GM12864 (cell line): ENCODE measurements at regions not wholly inside any gene's neighbourhood (a gene's known extent, or its start where the extent isn't known, plus 50 kb on each side); places are given as distances from the start of the nearest gene placed in this dataset.

Experiments
- DNase-seq: peaks from one replicate; pipeline ENCODE4 v3.0.0-alpha.2; 2011; ENCODE audit warnings: low read depth
- H3K4me3 ChIP-seq: 2 replicates; pipeline ENCODE4 v1.5.1; 2011; ENCODE audit warnings: mild to moderate bottlenecking, low read depth, low read length, control low read depth
- TF ChIP-seq, protein P1 (sequence below): IDR thresholded peaks from 2 replicates; pipeline ENCODE4 v1.5.1; 2011; ENCODE audit warnings: low read depth, mild to moderate bottlenecking, moderate library complexity, low read length, control low read depth, inconsistent platforms; ENCODE audit errors: missing control alignments

DNA sequence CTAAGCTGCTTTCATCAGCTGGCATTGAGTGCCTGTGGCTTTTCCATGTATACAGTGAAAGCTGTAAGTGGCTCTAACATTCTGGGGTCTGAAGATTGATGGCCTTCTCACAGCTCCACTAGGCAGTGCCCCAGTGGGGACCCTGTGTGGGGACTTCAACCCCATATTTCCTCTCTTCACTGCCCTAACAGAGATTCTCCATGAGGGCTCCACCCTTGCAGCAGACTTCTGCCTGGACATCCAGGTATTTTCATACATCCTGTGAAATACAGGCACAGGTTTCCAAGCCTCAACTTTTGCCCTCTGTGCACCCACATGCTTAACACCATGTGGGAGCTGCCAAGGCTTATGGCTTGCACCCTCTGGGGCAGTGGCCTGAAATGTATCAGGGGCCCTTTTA is 188.2 kb upstream of the SYT4 start:
- TF ChIP-seq, protein P1, sequence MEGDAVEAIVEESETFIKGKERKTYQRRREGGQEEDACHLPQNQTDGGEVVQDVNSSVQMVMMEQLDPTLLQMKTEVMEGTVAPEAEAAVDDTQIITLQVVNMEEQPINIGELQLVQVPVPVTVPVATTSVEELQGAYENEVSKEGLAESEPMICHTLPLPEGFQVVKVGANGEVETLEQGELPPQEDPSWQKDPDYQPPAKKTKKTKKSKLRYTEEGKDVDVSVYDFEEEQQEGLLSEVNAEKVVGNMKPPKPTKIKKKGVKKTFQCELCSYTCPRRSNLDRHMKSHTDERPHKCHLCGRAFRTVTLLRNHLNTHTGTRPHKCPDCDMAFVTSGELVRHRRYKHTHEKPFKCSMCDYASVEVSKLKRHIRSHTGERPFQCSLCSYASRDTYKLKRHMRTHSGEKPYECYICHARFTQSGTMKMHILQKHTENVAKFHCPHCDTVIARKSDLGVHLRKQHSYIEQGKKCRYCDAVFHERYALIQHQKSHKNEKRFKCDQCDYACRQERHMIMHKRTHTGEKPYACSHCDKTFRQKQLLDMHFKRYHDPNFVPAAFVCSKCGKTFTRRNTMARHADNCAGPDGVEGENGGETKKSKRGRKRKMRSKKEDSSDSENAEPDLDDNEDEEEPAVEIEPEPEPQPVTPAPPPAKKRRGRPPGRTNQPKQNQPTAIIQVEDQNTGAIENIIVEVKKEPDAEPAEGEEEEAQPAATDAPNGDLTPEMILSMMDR: no peak
- H3K4me3 ChIP-seq: no peak overlapping the region

DNA sequence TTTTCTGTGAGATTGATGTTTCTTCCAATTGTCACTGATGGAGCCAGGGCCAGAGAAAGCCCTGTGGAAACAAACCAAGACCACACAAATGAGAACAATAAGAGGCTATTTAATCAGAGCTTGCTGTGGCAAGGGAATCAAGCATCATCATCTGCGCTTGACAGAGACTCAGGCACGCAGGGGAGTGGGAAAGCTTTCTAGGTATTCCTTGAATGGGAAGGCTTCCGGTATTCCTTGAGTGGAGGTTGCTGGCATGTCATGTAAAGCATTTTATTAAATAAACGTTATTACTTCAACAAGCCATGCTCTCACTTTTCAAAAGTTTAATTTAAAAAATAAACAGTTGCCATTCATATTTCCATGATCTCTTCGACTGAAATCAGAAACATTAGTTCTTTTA is 194.6 kb upstream of the SYT4 start:
- TF ChIP-seq, protein P1: no peak
- no peak overlapping the region for H3K4me3 ChIP-seq
- no peak for DNase-seq

More for the DNA sequence above, 188.2 kb upstream of the SYT4 start:
- DNase-seq: no peak

DNA sequence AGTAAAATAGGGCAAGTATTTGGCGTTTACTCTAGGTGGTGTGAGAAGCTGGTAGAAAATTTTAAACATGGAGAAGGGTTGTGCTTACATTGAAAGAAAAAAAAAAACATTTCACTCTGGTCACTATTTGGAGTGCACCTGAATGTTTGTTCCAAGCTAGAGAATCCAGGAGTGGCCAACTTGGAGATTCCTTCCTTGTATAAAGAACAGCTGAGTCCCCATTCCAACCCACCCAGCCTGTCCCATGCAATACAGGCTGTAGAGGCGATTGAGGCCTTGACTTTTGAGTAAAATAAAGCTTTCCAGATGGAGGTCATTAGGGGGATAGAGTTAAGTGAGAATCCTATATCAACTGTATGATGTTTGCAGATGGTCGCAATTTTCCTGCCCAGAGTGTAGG is 203.8 kb upstream of the SYT4 start:
- no peak for DNase-seq
- TF ChIP-seq, protein P1: no peak
- H3K4me3 ChIP-seq: no peak overlapping the region

DNA sequence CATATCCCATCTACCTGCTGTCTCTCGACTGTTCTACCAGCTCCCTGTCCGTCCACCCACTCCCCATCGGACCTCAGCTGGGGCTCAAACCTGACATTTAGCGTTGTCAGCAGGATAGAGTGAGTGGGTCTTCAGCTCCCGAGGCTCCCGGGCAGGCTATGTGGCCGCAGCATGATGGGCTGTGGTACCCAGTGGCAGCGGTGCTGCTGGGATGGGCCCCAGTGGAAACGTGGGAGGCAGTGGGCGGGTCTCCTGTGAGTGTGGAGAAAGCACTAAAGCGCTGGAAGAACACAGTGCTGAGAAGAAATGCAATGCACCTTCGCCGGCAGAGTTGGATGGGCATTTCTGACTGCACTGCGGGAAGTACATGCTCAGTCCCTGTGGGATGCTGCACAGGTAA is 204.8 kb upstream of the SYT4 start:
- no peak for DNase-seq
- H3K4me3 ChIP-seq: no peak overlapping the region
- TF ChIP-seq, protein P1: no peak

DNA sequence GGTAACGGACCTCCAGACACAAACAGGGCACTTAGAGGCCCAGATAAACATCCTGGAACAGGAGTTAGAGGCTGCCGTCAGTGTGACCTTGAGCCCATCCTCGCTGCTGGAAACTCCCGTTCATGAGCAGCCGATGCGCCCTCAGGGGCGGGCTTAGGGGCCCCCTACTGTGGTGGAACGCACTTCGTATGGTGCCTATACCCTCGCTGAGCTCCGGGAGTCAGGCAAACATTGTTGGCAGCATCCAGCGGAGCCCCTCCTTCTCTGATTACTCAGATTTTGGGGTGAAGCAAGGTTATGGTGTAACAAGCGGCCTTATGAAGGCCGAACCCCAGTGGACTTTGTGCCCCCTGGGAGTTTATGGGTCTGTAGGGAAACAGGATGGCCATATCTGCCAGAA is 205.3 kb upstream of the SYT4 start:
- TF ChIP-seq, protein P1: no peak
- no peak for DNase-seq
- no peak overlapping the region for H3K4me3 ChIP-seq

DNA sequence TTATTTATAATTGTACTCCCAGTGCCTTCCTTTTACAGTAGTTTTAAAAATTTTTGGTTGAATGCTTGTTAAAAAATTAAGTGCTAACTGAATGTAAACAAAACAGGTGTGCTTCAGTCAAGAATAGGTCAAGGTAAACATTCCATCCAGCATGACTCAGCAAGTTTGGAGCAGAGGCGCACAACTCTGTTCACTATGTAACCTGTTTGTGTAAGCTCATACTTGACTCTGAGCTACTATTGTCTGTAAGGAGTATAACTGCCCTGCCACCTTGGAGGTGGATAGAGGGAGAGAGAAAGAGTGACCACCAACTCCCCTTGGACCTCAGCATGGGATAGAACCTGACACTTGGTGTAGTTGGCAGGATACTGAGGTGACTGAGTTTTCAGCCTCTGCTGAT is 207.4 kb upstream of the SYT4 start:
- no peak overlapping the region for H3K4me3 ChIP-seq
- no peak for DNase-seq
- TF ChIP-seq, protein P1: no peak

DNA sequence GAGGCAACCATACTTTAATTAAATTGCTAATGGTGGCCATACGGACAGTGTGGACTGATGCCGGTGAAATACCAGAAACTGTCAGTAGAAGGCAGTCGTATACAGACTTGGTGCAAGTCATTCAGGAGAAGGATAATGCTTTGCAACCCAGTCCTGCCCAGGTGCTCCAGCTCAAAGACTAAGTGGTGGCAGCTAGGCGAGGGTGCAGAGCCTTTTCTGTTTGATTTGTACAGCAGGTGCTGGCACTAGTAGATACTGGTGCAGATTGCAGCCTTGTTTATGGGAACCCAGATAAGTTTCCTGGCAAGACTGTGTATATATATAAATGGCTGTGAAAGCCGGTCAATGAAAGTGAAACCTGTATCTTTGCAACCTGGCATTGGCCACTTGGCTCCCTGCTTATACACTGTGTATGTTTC is 208.3 kb upstream of the SYT4 start:
- TF ChIP-seq, protein P1: no peak
- H3K4me3 ChIP-seq: no peak overlapping the region
- no peak for DNase-seq
